ENCODE measurements at regions not wholly inside any gene's neighbourhood (a gene's known extent, or its start where the extent isn't known, plus 50 kb on each side); places are given as distances from the start of the nearest gene placed in this dataset.

GRCh38 chr14:58765418-58765831, 127.7 kb downstream of the DACT1 start (continued):
- TF ChIP-seq SKI (IDR thresholded peaks at IDR 0.05; ENCODE audit: partially characterized antibody) = no peak
- no peak for TF ChIP-seq PRMT3 (CRISPR knock-in tag; IDR thresholded peaks at IDR 0.05; ENCODE audit: borderline replicate concordance, low read depth)
- TF ChIP-seq ZC3H13 (CRISPR knock-in tag; IDR thresholded peaks at IDR 0.05) = no peak
- no peak for TF ChIP-seq ZNF329 (CRISPR knock-in tag; IDR thresholded peaks at IDR 0.05; ENCODE audit: low read depth)

GRCh38 chr14:58765843-58766242, 128.1 kb downstream of the DACT1 start:
- Histone ChIP-seq H3K4me3 (replicated peaks in 1 of 3; ENCODE audit: insufficient read depth in 1 of 3, low read depth in 2 of 3, low read length in 3 of 3) (no peak overlapping the region), H3K9me3 (ENCODE audit: low read length) (no peaks in the 10 kb centered on the region), H3K27ac (ENCODE audit: extremely low read length, insufficient read depth, low read length) (no peak overlapping the region), H3K27me3 (ENCODE audit: control insufficient read depth in 1 of 2, insufficient read depth in 2 of 2, low read length in 2 of 2) (no peaks in the 10 kb centered on the region), H3K4me1 (ENCODE audit: insufficient read depth, low read length) (no peaks in the 10 kb centered on the region), H3K79me2 (ENCODE audit: insufficient read depth, low read length) (no peaks in the 10 kb centered on the region), H3K36me3 (replicated peaks in 1 of 2; ENCODE audit: control insufficient read depth in 1 of 2, insufficient read depth in 2 of 2, low read length in 2 of 2) (no peaks in the 10 kb centered on the region), H2AFZ (ENCODE audit: low read length) (no peak overlapping the region), H3K9ac (ENCODE audit: insufficient read depth, low read depth, low read length) (no peak overlapping the region), H3K4me2 (ENCODE audit: low read depth, low read length) (no peak overlapping the region), H4K20me1 (ENCODE audit: insufficient read depth, low read length) (no peaks in the 10 kb centered on the region)
- in situ Hi-C loops (cut with HindIII; ENCODE audit: extremely low pct_ligation_motif_present, low pct_unique_long_range_greater_than_20kb) = no loop called here
- ChIA-PET POLR2A (no interaction called here), CTCF (ENCODE audit: low intra/inter-chr PET ratio, low total read pairs) (no interaction called here)
- WGBS (ENCODE audit: low lambda C conversion rate) = 9% methylated on average over 6 of the region's 6 CpGs
- DNase-seq (ENCODE audit: low spot score) = no peak
- no TSS peak for BruUV-seq (replicated peaks)
- no peak for ATAC-seq
- TF ChIP-seq HNRNPLL (IDR thresholded peaks at IDR 0.05; ENCODE audit: low read depth, low read length, poor library complexity, severe bottlenecking) = no peak
- no peak for TF ChIP-seq ZNF431 (CRISPR knock-in tag; IDR thresholded peaks at IDR 0.05; ENCODE audit: borderline replicate concordance, low read depth)
- TF ChIP-seq, protein P1, sequence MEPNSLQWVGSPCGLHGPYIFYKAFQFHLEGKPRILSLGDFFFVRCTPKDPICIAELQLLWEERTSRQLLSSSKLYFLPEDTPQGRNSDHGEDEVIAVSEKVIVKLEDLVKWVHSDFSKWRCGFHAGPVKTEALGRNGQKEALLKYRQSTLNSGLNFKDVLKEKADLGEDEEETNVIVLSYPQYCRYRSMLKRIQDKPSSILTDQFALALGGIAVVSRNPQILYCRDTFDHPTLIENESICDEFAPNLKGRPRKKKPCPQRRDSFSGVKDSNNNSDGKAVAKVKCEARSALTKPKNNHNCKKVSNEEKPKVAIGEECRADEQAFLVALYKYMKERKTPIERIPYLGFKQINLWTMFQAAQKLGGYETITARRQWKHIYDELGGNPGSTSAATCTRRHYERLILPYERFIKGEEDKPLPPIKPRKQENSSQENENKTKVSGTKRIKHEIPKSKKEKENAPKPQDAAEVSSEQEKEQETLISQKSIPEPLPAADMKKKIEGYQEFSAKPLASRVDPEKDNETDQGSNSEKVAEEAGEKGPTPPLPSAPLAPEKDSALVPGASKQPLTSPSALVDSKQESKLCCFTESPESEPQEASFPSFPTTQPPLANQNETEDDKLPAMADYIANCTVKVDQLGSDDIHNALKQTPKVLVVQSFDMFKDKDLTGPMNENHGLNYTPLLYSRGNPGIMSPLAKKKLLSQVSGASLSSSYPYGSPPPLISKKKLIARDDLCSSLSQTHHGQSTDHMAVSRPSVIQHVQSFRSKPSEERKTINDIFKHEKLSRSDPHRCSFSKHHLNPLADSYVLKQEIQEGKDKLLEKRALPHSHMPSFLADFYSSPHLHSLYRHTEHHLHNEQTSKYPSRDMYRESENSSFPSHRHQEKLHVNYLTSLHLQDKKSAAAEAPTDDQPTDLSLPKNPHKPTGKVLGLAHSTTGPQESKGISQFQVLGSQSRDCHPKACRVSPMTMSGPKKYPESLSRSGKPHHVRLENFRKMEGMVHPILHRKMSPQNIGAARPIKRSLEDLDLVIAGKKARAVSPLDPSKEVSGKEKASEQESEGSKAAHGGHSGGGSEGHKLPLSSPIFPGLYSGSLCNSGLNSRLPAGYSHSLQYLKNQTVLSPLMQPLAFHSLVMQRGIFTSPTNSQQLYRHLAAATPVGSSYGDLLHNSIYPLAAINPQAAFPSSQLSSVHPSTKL (CRISPR knock-in tag; IDR thresholded peaks at IDR 0.05) = no peak
- no peak for TF ChIP-seq ZNF761 (CRISPR knock-in tag; conservative IDR thresholded peaks at IDR 0.05)
- no peak for TF ChIP-seq ZNF329 (CRISPR knock-in tag; IDR thresholded peaks at IDR 0.05; ENCODE audit: low read depth)
- TF ChIP-seq, protein P2, sequence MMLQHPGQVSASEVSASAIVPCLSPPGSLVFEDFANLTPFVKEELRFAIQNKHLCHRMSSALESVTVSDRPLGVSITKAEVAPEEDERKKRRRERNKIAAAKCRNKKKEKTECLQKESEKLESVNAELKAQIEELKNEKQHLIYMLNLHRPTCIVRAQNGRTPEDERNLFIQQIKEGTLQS (CRISPR knock-in tag; IDR thresholded peaks at IDR 0.05) = no peak
- TF ChIP-seq, protein P3, sequence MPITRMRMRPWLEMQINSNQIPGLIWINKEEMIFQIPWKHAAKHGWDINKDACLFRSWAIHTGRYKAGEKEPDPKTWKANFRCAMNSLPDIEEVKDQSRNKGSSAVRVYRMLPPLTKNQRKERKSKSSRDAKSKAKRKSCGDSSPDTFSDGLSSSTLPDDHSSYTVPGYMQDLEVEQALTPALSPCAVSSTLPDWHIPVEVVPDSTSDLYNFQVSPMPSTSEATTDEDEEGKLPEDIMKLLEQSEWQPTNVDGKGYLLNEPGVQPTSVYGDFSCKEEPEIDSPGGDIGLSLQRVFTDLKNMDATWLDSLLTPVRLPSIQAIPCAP (CRISPR knock-in tag; IDR thresholded peaks at IDR 0.05; ENCODE audit: low read depth) = no peak
- no peak for TF ChIP-seq POLR2AphosphoS2 (IDR thresholded peaks at IDR 0.05; ENCODE audit: low read depth, low read length)
- TF ChIP-seq CBX5 (CRISPR knock-in tag; IDR thresholded peaks at IDR 0.05; ENCODE audit: borderline replicate concordance) = no peak
- TF ChIP-seq DR1 (CRISPR knock-in tag; IDR thresholded peaks at IDR 0.05) = no peak
- intact Hi-C loops (cut with micrococcal nuclease; ENCODE audit: unreplicated experiment) = no loop called here
- no peak for FAIRE-seq

Data from HepG2 (cell line).